Parathyroid adenoma (tissue), 2 donors: ENCODE measurements at regions not wholly inside any gene's neighbourhood (a gene's known extent, or its start where the extent isn't known, plus 50 kb on each side); places are given as distances from the start of the nearest gene placed in this dataset.

Experiments
- H2AFZ ChIP-seq: fragments of 300-600 bp; sonication (generic); one replicate; pipeline ENCODE4 v1.7.0; 2017; ENCODE audit warnings: antibody characterized with exemption, mild to moderate bottlenecking
- H3K27ac ChIP-seq: fragments of 300-600 bp; sonication (generic); one replicate; pipeline ENCODE4 v1.7.0; 2017
- H3K27me3 ChIP-seq: fragments of 300-600 bp; sonication (generic); one replicate; pipeline ENCODE4 v1.7.0; 2017; ENCODE audit warnings: low read length; ENCODE audit not compliant: control insufficient read depth, insufficient read depth
- H3K36me3 ChIP-seq: fragments of 300-600 bp; sonication (generic); one replicate; pipeline ENCODE4 v1.7.0; 2017; ENCODE audit warnings: low read length; ENCODE audit not compliant: control insufficient read depth, insufficient read depth
- H3K4me1 ChIP-seq: fragments of 300-600 bp; sonication (generic); one replicate; pipeline ENCODE4 v1.7.0; 2017; ENCODE audit warnings: control low read depth
- H3K4me2 ChIP-seq: fragments of 300-600 bp; sonication (generic); one replicate; pipeline ENCODE4 v1.7.0; 2017; ENCODE audit warnings: low read length
- H3K4me3 ChIP-seq: fragments of 300-600 bp; sonication (generic); one replicate; pipeline ENCODE4 v1.7.0; 2017; ENCODE audit warnings: low read depth, low read length
- H3K79me2 ChIP-seq: fragments of 300-600 bp; sonication (generic); one replicate; pipeline ENCODE4 v1.7.0; 2017; ENCODE audit warnings: control low read depth
- H3K9ac ChIP-seq: fragments of 300-600 bp; sonication (generic); one replicate; pipeline ENCODE4 v1.7.0; 2017; ENCODE audit warnings: mild to moderate bottlenecking
- H3K9me3 ChIP-seq: fragments of 300-600 bp; sonication (generic); one replicate; pipeline ENCODE4 v1.7.0; 2017; ENCODE audit warnings: low read length; ENCODE audit not compliant: control insufficient read depth
- TF ChIP-seq, protein P1 (sequence below): fragments of 300-600 bp; sonication (generic); IDR thresholded peaks from one replicate; pipeline ENCODE4 v1.7.0; 2017; ENCODE audit warnings: antibody characterized with exemption, mild to moderate bottlenecking
- donor health status: primary hyperparathyroidism.

DNA sequence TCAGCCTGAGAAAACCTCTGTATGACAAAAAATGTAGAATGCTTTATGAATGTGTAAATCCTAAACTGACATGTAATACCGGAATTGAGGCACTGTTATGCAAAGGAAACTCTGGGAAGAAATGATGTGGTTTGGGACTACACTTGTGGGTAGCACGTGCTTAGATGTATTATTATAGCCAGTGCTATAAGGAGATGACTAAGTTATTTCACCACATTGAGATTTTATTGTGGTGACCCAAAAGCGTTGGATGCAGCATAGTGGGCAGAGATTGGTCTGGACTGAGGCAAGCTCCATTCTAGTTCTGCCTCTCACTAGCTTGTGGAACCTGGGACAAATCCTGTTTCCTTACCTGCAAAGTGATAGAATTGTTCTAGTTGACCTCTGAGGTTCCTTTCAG, 172.2 kb downstream of the SNAPC1 start:
- Histone ChIP-seq H3K4me1 (no peaks in the 10 kb centered on the region), H3K36me3 (no peaks in the 10 kb centered on the region), H2AFZ (no peak overlapping the region), H3K9ac (no peak overlapping the region), H3K4me3 (no peak overlapping the region), H3K4me2 (no peak overlapping the region), H3K27ac (no peak overlapping the region), H3K79me2 (no peaks in the 10 kb centered on the region), H3K27me3 (no peaks in the 10 kb centered on the region), H3K9me3 (no peaks in the 10 kb centered on the region)
- TF ChIP-seq, protein P1, sequence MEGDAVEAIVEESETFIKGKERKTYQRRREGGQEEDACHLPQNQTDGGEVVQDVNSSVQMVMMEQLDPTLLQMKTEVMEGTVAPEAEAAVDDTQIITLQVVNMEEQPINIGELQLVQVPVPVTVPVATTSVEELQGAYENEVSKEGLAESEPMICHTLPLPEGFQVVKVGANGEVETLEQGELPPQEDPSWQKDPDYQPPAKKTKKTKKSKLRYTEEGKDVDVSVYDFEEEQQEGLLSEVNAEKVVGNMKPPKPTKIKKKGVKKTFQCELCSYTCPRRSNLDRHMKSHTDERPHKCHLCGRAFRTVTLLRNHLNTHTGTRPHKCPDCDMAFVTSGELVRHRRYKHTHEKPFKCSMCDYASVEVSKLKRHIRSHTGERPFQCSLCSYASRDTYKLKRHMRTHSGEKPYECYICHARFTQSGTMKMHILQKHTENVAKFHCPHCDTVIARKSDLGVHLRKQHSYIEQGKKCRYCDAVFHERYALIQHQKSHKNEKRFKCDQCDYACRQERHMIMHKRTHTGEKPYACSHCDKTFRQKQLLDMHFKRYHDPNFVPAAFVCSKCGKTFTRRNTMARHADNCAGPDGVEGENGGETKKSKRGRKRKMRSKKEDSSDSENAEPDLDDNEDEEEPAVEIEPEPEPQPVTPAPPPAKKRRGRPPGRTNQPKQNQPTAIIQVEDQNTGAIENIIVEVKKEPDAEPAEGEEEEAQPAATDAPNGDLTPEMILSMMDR, result no peak

DNA sequence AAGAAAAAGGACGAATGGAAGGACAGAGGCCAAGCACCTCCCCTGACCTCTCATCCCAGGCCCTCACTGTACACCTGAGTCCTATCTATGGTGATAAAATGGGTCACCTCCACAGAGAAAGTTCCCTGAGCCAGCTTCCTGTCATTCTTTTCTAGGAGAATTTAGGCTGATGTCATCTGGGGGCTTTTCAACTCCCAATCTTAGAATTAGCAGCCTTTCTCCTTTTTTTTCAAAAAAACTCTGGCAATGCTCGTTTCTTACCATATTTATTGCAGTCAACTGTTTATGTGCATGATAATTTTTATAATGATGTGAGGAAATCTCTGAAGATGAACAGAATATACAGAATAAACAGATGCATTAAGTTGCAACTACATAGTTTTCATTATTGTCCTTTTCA, 177.6 kb downstream of the SNAPC1 start:
- TF ChIP-seq, protein P1, result no peak

DNA sequence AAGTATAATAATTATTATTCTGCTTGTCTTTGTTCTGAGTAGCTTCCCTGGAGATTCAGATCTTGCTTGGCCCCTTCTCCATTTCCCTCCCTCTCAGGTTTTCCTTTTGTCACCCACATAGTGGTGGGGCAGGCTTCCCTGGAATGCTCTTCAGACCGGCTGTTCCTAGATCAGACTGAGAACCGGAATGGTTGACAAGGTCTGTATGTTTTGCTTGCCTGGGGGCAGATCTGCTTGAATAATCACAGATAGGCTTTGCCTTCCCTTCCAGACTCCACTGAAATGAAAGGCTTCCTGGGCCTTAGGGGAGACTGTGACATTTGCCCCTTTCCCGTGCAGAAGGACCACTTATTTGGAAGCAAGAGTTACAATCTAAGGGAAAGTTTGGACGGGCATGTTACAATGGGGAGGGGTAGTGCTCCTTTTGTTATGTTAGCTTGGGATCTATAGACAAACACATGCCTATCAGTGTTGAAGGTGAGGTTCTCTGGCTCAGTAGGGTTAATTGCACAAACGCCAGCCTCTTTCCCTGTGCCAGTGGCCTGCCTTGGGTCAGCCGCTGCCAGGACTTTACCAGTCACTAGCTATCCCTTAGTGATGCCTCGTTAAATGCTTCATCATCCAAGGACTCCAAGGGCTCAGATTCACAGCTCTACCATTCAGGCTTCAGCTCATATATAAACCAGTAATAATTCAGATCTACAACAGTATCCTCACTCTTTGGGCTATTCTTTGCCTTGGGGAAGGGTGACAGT, 178.6 kb downstream of the SNAPC1 start:
- Histone ChIP-seq H3K4me2 (no peak overlapping the region), H3K36me3 (no peaks in the 10 kb centered on the region), H3K27ac (no peak overlapping the region), H3K9ac (no peak overlapping the region), H2AFZ (no peak overlapping the region), H3K4me3 (no peak overlapping the region), H3K9me3 (no peaks in the 10 kb centered on the region), H3K79me2 (no peaks in the 10 kb centered on the region), H3K4me1 (no peaks in the 10 kb centered on the region), H3K27me3 (no peaks in the 10 kb centered on the region)
- TF ChIP-seq, protein P1, result no peak

More for the DNA sequence above, 177.6 kb downstream of the SNAPC1 start:
- H3K4me3 ChIP-seq, result no peak overlapping the region
- H3K36me3 ChIP-seq, result no peaks in the 10 kb centered on the region
- no peaks in the 10 kb centered on the region for H3K4me1 ChIP-seq
- H3K9me3 ChIP-seq, result no peaks in the 10 kb centered on the region
- H3K79me2 ChIP-seq, result no peaks in the 10 kb centered on the region
- H3K9ac ChIP-seq, result no peak overlapping the region
- H3K27me3 ChIP-seq, result no peaks in the 10 kb centered on the region
- no peak overlapping the region for H3K27ac ChIP-seq
- no peak overlapping the region for H3K4me2 ChIP-seq
- H2AFZ ChIP-seq, result no peak overlapping the region

DNA sequence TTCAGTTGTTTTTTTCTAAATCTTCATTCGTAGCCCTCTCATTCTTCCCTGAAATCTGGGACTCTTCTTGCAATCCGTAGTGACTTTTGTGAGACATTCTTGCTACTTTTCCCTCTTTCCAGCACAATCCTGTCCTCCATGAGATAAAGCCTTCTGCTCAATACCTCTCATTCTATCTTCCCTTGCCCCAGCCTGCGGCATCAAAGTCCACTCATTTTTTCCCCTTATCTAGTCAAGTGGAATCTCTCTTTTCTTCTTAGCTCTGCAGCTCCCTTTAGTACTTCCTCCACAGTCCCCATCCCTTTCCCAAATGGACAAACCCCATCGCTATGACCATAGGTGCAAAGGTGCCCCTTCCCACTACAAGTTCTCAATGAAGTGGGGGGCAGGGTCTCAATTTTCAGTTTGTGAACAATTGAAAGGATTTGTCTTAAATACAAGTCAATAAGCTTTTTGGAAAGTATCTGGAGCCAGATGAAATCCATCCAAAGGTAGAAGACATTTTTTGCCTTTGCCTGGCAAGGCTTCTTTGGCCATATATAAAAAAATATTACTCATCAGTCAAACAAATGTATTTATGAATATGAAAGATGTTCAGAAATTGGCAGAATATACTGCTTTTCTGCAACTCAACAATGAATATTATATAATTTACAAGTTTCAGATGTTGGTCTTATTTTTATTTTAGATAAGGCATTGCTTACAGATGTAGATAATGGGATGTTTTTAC, 179.4 kb downstream of the SNAPC1 start:
- TF ChIP-seq, protein P1, result no peak
- Histone ChIP-seq H3K4me2 (no peak overlapping the region), H3K4me3 (no peak overlapping the region), H3K79me2 (no peaks in the 10 kb centered on the region), H3K9ac (no peak overlapping the region), H3K27me3 (no peaks in the 10 kb centered on the region), H2AFZ (no peak overlapping the region), H3K4me1 (no peaks in the 10 kb centered on the region), H3K27ac (no peak overlapping the region), H3K9me3 (no peaks in the 10 kb centered on the region), H3K36me3 (no peaks in the 10 kb centered on the region)
